ENCODE measurements at regions not wholly inside any gene's neighbourhood (a gene's known extent, or its start where the extent isn't known, plus 50 kb on each side); places are given as distances from the start of the nearest gene placed in this dataset.
"Not testable (repeated sequence)": the region's sequence is repeated elsewhere in the genome, so short reads cannot be mapped to it uniquely, and the experiment has no call there.

GRCh38 chr7:136403591-136403990, 426.4 kb upstream of the MTPN start:
- no peak for DNase-seq

GRCh38 chr7:136400877-136401276, 423.7 kb upstream of the MTPN start:
- DNase-seq, result no peak

DNA sequence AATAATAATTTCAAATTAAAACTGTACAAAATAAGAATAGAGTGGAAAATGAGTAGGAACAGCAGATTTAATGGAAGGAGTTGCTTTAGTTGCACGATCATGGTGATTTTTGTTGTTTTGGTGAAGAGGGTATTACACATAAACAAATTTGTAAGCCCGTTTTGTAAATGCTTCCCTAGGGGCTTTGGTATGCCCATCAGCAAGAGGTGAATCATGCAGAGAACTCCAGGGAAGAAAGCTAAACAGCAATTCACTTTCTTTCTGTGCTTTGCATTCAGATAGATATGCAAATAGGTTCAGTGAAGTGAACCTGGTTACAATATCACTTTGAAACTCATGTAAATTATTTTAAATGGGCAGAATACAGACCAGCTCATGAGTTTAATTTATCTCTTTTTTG, 422.2 kb upstream of the MTPN start:
- DNase-seq, result no peak

DNA sequence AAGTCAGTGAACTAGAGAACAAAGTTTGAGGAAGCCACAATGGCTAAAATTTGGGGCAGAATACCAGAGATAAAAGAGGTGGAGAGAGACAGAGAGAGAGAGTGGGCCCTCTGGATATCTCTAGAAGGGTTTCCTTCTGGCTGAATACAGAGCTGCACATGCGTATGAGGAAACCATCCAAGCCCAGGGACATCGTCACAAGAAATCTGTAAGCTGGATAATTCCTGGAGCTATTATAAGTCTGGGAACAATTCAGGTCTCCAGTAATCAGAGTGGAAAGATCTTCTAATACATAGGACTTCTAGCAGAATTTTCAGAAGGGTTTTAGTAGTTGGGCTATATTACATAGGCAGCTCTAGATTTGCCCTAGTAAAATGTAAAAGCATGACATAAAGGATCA, 415.7 kb upstream of the MTPN start:
- no peak for DNase-seq

GRCh38 chr7:136391371-136391770, 414.2 kb upstream of the MTPN start:
- no peak for DNase-seq

GRCh38 chr7:136389933-136390332, 412.8 kb upstream of the MTPN start:
- DNase-seq, result no peak

GRCh38 chr7:136386876-136387275, 409.7 kb upstream of the MTPN start:
- no peak for DNase-seq

DNA sequence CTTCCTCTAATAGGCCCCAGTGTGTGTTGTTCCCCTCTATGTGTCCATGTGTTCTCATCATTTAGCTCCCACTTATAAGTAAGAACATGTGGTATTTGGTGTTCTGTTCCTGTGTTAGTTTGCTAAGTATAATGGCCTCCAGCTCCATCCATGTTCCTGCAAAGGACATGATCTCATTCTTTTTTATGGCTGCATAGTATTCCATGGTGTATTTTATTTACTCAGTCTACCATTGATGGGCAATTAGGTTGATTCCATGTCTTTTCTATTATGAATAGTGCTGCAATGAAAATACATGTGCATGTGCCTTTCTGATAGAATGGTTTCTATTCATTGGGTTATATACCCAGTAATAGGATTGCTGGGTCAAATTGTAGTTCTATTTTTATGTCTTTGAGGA, 394.2 kb upstream of the MTPN start:
- DNase-seq, result not testable (repeated sequence)

- DNase-seq, result no peak
Observed at GRCh38 chr7:136370137-136370536, 393.0 kb upstream of the MTPN start.

- DNase-seq, result no peak
Observed at GRCh38 chr7:136369225-136369624, 392.1 kb upstream of the MTPN start.

- DNase-seq, result no peak
Observed at GRCh38 chr7:136359333-136359903, 382.3 kb upstream of the MTPN start.

DNA sequence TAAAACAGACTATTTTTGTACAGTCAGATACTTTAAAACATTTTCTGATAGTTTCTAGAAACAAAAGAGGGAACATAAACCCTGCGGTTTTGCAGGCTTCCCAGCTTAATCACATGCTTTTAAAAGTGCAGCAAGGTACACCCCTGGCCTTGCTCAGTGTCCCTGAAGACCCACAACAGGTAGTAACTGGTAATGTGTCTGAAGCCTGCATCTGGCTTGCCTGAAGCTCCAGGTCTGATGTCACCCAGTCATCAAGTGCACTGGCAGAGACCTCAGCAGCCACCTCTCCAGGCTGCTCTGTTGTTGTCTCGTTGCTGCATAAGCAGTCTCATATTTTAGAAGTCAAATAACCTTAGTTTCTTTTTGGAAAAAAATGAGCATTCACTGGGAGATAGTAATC, 376.1 kb upstream of the MTPN start:
- no peak for DNase-seq

GRCh38 chr7:136348542-136349192, 371.5 kb upstream of the MTPN start:
- DNase-seq, result no peak

DNA sequence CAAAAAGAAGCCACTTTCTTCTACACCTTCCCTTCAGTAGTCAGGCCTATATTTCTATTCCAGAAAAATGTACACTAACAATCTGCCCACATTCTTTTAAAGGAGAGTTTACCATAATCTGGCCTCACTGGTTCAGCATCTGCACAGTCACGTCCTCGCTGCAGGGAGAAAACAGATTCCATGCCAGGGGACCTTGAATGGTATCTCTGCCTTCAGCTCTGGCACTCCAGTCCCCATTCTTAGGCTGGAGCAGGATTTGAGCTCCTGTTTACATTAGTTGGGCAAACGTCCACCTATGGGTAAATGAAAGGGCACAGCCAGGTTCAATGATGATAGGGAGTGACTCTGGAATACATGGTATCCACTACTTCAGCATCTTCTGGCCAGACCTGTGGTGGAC, 371.0 kb upstream of the MTPN start:
- no peak for DNase-seq

- DNase-seq, result no peak
Observed at GRCh38 chr7:136347488-136347887, 370.3 kb upstream of the MTPN start.

DNA sequence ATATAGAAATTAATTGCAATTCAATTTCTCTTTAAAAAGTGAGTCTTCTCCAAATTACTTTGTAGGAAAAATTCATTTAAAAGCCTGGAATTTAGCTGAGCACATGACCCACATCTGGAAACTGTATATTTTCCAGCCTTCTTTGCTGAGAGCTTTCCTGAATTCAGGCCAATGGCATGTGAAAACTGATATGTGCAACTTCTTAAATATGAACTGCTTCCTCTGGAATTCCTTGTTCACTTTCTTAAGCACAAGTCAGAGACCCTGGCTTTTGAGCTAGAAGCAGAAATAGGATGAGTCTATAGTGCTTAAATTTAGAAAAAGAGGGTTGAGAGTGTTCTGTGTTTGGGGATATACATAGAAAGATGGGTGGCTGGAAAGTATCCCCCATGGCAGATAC, 365.1 kb upstream of the MTPN start:
- peak; percentile 25 for DNase-seq

- peak; percentile 39 for DNase-seq
Observed at GRCh38 chr7:136339464-136339863, 362.3 kb upstream of the MTPN start.

DNA sequence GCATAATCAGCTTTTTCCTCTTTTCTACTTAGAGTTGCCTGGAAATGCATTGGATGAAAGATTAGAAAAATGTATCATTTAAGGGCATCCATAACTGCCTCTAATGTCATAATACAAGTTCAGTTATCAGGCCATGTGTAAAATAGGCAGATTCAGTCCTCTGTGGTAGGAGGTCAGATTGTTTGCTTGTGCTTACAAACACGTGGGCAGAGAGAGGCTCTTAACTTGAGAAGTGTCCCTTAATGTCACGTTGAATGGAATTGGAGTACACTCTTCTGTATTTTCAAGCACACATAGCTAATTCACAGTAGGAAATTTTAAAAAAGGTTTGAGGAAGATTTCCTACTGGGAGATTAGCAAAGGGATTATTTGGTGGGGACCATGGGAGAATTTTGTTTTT, 359.8 kb upstream of the MTPN start:
- no peak for DNase-seq

GRCh38 chr7:136333636-136334035, 356.5 kb upstream of the MTPN start:
- no peak for DNase-seq

DNA sequence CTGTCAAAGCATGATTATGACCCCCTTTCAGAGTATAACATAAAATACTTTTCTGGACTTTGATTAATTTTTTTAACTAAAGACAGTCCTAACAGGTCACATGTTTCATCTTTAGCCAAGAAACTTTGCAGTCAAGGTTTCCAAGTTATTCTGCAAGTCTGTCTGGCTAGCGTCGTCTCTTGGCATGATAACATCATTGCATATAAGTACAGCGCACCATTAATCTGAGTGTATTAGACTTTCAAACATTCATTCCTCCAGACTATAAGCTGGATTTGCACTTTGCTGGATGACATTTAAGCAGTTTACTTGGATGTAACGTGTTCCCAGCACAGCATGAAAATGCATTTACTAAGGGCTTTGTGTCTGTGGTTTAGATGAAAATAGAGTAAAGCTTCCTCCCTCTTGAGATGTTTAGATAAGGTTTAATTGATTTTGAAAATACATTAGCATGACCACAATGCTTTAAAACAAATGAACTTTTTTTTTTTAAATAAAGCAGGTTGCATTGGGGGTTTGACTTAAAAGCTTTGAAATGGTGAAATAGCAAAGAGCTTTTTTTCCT, 349.0 kb upstream of the MTPN start:
- DNase-seq, result no peak

DNA sequence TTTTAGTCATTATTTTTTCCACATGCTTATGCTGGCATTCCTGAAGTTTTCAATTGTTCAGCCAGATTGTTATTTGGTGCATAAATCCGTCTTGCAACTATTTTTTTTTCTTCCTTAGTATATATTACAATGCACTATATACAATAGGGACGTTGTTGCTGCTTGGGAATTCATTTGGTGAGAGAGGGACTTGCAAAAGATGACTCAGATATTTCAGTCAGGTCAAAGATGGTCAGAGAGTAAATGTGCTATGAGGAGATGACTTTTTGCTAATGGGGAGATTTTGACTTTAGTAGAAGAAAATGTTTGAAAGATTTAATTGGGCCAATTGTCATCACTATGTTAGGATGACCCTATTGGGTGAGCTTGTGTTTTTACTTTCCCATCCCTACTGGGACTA, 348.4 kb upstream of the MTPN start:
- DNase-seq, result no peak

GRCh38 chr7:136325027-136325426, 347.9 kb upstream of the MTPN start:
- no peak for DNase-seq

- DNase-seq, result no peak
Observed at GRCh38 chr7:136324073-136324704, 347.0 kb upstream of the MTPN start.

- DNase-seq, result no peak
Observed at GRCh38 chr7:136312592-136312991, 335.4 kb upstream of the MTPN start.
